Upper lobe of left lung (tissue), 4 donors: ENCODE measurements at regions not wholly inside any gene's neighbourhood (a gene's known extent, or its start where the extent isn't known, plus 50 kb on each side); places are given as distances from the start of the nearest gene placed in this dataset.

Experiments
- EP300 ChIP-seq, 4 donors: sonication (generic); formaldehyde crosslinking; IDR thresholded peaks; one replicate each; pipeline ENCODE4 v1.5.1; 2017; ENCODE audit warnings: antibody characterized with exemption in 4 of 4, control low read depth in 2 of 4
- TF ChIP-seq, protein P1 (sequence below), 6 experiments: fragments of 450-650 bp in 4 of 6; fragments of 200-600 bp in 2 of 6; sonication (generic) in 2 of 6; IDR thresholded peaks; one replicate each; pipeline ENCODE4 v1.5.1; 2016 to 2019; ENCODE audit warnings: antibody characterized with exemption in 6 of 6

- TF ChIP-seq, protein P1, sequence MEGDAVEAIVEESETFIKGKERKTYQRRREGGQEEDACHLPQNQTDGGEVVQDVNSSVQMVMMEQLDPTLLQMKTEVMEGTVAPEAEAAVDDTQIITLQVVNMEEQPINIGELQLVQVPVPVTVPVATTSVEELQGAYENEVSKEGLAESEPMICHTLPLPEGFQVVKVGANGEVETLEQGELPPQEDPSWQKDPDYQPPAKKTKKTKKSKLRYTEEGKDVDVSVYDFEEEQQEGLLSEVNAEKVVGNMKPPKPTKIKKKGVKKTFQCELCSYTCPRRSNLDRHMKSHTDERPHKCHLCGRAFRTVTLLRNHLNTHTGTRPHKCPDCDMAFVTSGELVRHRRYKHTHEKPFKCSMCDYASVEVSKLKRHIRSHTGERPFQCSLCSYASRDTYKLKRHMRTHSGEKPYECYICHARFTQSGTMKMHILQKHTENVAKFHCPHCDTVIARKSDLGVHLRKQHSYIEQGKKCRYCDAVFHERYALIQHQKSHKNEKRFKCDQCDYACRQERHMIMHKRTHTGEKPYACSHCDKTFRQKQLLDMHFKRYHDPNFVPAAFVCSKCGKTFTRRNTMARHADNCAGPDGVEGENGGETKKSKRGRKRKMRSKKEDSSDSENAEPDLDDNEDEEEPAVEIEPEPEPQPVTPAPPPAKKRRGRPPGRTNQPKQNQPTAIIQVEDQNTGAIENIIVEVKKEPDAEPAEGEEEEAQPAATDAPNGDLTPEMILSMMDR (IDR thresholded peaks at IDR 0.05), result no peak
- no peak for TF ChIP-seq EP300 (IDR thresholded peaks at IDR 0.05)
These were observed 260.8 kb upstream of the HABP2 start for GRCh38 chr10:113292086-113292485.
